CD4-positive, CD25-positive, alpha-beta regulatory T cell (primary cell): ENCODE measurements at regions not wholly inside any gene's neighbourhood (a gene's known extent, or its start where the extent isn't known, plus 50 kb on each side); places are given as distances from the start of the nearest gene placed in this dataset.

Experiments used
- ATAC-seq, 2 donors: fragments of 150-1000 bp; cut with Tn5 transposase; one replicate each; pipeline ENCODE4 v1.10.0; 2021; ENCODE audit warnings: low read depth in 2 of 2, moderate number of reproducible peaks in 2 of 2, moderate library complexity in 1 of 2
- DNase-seq, 3 donors: peaks; one replicate each; pipeline versions ENCODE4 v3.0.0 to v3.0.0-alpha.2; 2012 to 2022; ENCODE audit warnings: mixed read lengths in 1 of 3
- H3K27ac ChIP-seq: one replicate; pipeline ENCODE4 v1.7.0; 2013; ENCODE audit warnings: mild to moderate bottlenecking, low read length; ENCODE audit not compliant: insufficient read depth, poor library complexity, severe bottlenecking
- H3K27me3 ChIP-seq: one replicate; pipeline ENCODE4 v1.7.0; 2013; ENCODE audit warnings: low read length; ENCODE audit not compliant: control insufficient read depth, insufficient read depth
- H3K36me3 ChIP-seq: one replicate; pipeline ENCODE4 v1.7.0; 2013; ENCODE audit warnings: mild to moderate bottlenecking, low read length, moderate library complexity; ENCODE audit not compliant: control insufficient read depth, insufficient read depth
- H3K4me1 ChIP-seq: 2 replicates; pipeline ENCODE4 v1.7.0; 2013; ENCODE audit warnings: mild to moderate bottlenecking, low read length; ENCODE audit not compliant: insufficient read depth, control insufficient read depth, poor library complexity, severe bottlenecking
- H3K4me3 ChIP-seq: one replicate; pipeline ENCODE4 v1.7.0; 2013; ENCODE audit warnings: low read depth, mild to moderate bottlenecking, low read length, moderate library complexity
- H3K9me3 ChIP-seq, 2 experiments: 1 replicate in 1 of 2; 2 replicates in 1 of 2; pipeline ENCODE4 v1.7.0; 2013; ENCODE audit warnings: low read length in 2 of 2, mild to moderate bottlenecking in 1 of 2, moderate library complexity in 1 of 2; ENCODE audit not compliant: control insufficient read depth in 2 of 2
- H3K27ac Mint-ChIP-seq, 3 donors: one replicate each; pipeline ENCODE4 v1.8.0; 2020 to 2022; ENCODE audit warnings: mild to moderate bottlenecking in 3 of 3, mixed read lengths in 3 of 3, moderate library complexity in 2 of 3
- H3K27me3 Mint-ChIP-seq: one replicate; pipeline ENCODE4 v1.8.0; 2022; ENCODE audit warnings: mild to moderate bottlenecking, mixed read lengths
- H3K36me3 Mint-ChIP-seq: one replicate; pipeline ENCODE4 v1.8.0; 2020; ENCODE audit warnings: mixed read lengths
- H3K4me1 Mint-ChIP-seq, 4 donors: one replicate each; pipeline ENCODE4 v1.8.0; 2020 to 2022; ENCODE audit warnings: mixed read lengths in 4 of 4, mild to moderate bottlenecking in 1 of 4
- H3K4me3 Mint-ChIP-seq, 4 donors: one replicate each; pipeline ENCODE4 v1.8.0; 2020 to 2022; ENCODE audit warnings: mild to moderate bottlenecking in 4 of 4, mixed read lengths in 4 of 4, moderate library complexity in 3 of 4
- H3K9me3 Mint-ChIP-seq, 7 donors: one replicate each; pipeline ENCODE4 v1.8.0; 2020 to 2022; ENCODE audit warnings: mixed read lengths in 7 of 7, mild to moderate bottlenecking in 3 of 7, moderate library complexity in 2 of 7

DNA sequence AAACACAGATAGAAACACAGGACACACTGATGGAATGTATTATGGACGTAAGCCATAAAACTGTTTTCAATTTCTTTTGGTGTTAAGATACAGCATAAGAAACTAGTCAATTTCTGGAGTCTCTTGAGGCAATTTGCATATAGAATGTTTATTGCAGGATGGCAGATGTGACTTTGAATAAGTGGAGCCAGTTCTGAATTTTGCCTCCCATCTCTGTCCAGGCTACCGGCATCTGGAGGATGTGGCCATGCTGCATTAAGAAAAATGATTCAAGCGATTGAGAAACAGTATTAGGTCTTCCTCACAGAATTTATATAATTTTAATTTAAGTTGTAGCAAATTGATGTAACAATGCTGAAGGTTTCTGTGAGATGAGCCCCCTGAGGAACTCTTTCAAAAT lies 81.5 kb downstream of the CHST2 start:
- no peak for ATAC-seq
- Histone ChIP-seq H3K36me3 (no peaks in the 10 kb centered on the region), H3K27me3 (peaks cover 6% of the 10 kb centered on the region), H3K4me1 (no peaks in the 10 kb centered on the region), H3K4me3 (no peak overlapping the region), H3K27ac (no peak overlapping the region), H3K9me3 (no peaks in the 10 kb centered on the region)
- no peaks in the 10 kb centered on the region for H3K4me1 Mint-ChIP-seq
- DNase-seq = no peak
- peaks cover 6% of the 10 kb centered on the region for H3K27me3 Mint-ChIP-seq
- no peak overlapping the region for H3K4me3 Mint-ChIP-seq
- H3K9me3 Mint-ChIP-seq = peaks cover 0 to 4% (median 1%) of the 10 kb centered on the region in 7 donors
- no peak overlapping the region for H3K27ac Mint-ChIP-seq
- no peaks in the 10 kb centered on the region for H3K36me3 Mint-ChIP-seq

DNA sequence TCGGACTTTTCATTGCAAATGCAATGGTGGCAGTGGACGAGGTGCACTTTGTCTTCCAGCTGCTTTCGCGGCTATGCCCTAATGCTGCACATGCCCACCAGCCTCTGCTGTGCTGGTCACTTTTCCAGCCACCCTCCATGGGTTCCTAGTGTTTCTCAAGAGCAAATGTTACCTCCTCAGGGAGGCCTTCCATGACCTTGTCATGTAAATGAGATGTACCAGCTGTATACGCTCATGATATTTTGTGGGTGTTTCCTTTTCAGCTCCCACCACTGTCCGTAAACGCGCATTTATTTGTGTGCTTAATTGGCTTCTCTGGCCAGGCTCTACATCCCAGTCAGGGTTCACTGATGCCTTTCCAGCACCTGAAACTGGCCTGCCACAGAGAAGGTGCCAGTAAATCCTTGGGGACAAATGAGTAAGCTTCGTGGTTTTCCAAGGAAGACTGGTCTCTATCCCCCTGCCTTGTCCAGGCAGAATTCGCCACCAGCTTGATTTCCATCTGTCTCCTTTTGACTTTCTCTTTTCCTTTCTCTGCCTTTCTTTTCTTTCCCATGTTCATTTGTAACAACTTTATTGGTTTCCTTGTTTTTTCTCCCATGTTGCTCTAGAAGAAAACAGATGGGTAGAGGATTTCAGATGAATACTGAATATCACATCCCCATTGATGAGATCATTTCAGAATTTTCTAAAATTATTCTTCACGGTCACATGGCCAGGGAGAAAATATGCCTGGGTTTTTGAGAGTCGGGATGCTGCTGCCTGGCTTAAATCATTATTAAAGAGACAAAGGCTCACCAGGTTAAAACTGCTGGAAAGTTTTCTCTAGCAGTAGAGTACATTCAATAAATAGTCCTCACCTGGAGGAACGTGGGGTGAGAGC lies 82.5 kb downstream of the CHST2 start:
- no peak for DNase-seq
- Mint-ChIP-seq H3K27ac (no peak overlapping the region), H3K4me3 (peak overlapping the region in 1 of 4 donors; percentile 10), H3K9me3 (peaks cover 0 to 4% (median 0%) of the 10 kb centered on the region in 7 donors), H3K36me3 (no peaks in the 10 kb centered on the region), H3K4me1 (no peaks in the 10 kb centered on the region), H3K27me3 (peaks cover 6% of the 10 kb centered on the region)
- Histone ChIP-seq H3K27me3 (peaks cover 6% of the 10 kb centered on the region), H3K36me3 (no peaks in the 10 kb centered on the region), H3K27ac (no peak overlapping the region), H3K4me3 (no peak overlapping the region), H3K9me3 (no peaks in the 10 kb centered on the region), H3K4me1 (no peaks in the 10 kb centered on the region)
- ATAC-seq = no peak

DNA sequence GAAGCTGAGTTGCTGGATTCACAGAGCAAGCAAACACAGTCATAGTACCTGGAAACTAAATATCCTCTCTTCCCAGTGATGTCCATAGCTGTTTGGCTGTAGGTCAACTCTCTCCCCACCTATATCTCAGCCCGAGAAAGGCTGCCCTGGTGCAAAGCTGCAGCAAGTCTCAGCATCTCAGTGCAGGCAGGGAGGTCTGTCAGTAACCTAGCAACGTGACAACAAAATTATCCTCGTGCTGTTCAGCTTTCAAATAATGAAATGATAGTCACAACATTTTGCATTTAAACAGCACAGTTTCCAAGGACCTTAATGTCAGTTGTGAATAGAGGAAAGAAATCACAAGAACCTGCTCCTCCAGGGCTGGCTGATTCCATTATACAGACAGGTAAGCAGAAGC lies 83.6 kb downstream of the CHST2 start:
- ATAC-seq (no peak), DNase-seq (no peak)
- no peak overlapping the region for H3K4me3 Mint-ChIP-seq
- Histone ChIP-seq H3K27me3 (peaks cover 6% of the 10 kb centered on the region), H3K36me3 (no peaks in the 10 kb centered on the region), H3K4me3 (no peak overlapping the region), H3K9me3 (no peaks in the 10 kb centered on the region), H3K4me1 (no peaks in the 10 kb centered on the region), H3K27ac (no peak overlapping the region)
- H3K4me1 Mint-ChIP-seq = no peaks in the 10 kb centered on the region
- H3K27ac Mint-ChIP-seq = no peak overlapping the region
- H3K9me3 Mint-ChIP-seq = peaks cover 0 to 4% (median 0%) of the 10 kb centered on the region in 7 donors
- H3K27me3 Mint-ChIP-seq = peaks cover under 1% of the 10 kb centered on the region
- no peaks in the 10 kb centered on the region for H3K36me3 Mint-ChIP-seq

- no peaks in the 10 kb centered on the region for H3K9me3 ChIP-seq
- H3K4me3 ChIP-seq = no peak overlapping the region
- no peaks in the 10 kb centered on the region for H3K36me3 Mint-ChIP-seq
- H3K27me3 ChIP-seq = peaks cover 6% of the 10 kb centered on the region
- peaks cover 0 to under 1% (median 0%) of the 10 kb centered on the region in 4 donors for H3K4me1 Mint-ChIP-seq
- H3K4me3 Mint-ChIP-seq = no peak overlapping the region
- peaks cover 0 to 4% (median 0%) of the 10 kb centered on the region in 7 donors for H3K9me3 Mint-ChIP-seq
- H3K27me3 Mint-ChIP-seq = no peaks in the 10 kb centered on the region
- H3K36me3 ChIP-seq = no peaks in the 10 kb centered on the region
- H3K27ac Mint-ChIP-seq = no peak overlapping the region
- ATAC-seq (no peak), DNase-seq (no peak)
- H3K4me1 ChIP-seq = no peaks in the 10 kb centered on the region
- no peak overlapping the region for H3K27ac ChIP-seq
Measured at GRCh38 chr3:143203848-143204247, 84.3 kb downstream of the CHST2 start.

- Histone ChIP-seq H3K4me1 (no peaks in the 10 kb centered on the region), H3K27ac (no peak overlapping the region), H3K4me3 (no peak overlapping the region), H3K36me3 (no peaks in the 10 kb centered on the region), H3K9me3 (no peaks in the 10 kb centered on the region), H3K27me3 (peaks cover 2% of the 10 kb centered on the region)
- ATAC-seq (no peak), DNase-seq (no peak)
- Mint-ChIP-seq H3K4me3 (no peak overlapping the region), H3K36me3 (no peaks in the 10 kb centered on the region), H3K9me3 (peaks cover 0 to 4% (median 0%) of the 10 kb centered on the region in 7 donors), H3K27ac (no peak overlapping the region), H3K4me1 (peaks cover 0 to 12% (median 5%) of the 10 kb centered on the region in 4 donors), H3K27me3 (no peaks in the 10 kb centered on the region)
Measured at GRCh38 chr3:143206955-143207337, 87.4 kb downstream of the CHST2 start.

- Histone ChIP-seq H3K27me3 (no peaks in the 10 kb centered on the region), H3K4me3 (no peak overlapping the region), H3K36me3 (no peaks in the 10 kb centered on the region), H3K4me1 (no peaks in the 10 kb centered on the region), H3K27ac (no peak overlapping the region), H3K9me3 (no peaks in the 10 kb centered on the region)
- Mint-ChIP-seq H3K4me3 (no peak overlapping the region), H3K27ac (no peak overlapping the region), H3K27me3 (no peaks in the 10 kb centered on the region), H3K4me1 (peaks cover 0 to 12% (median 5%) of the 10 kb centered on the region in 4 donors), H3K36me3 (no peaks in the 10 kb centered on the region), H3K9me3 (peaks cover 0 to 4% (median 0%) of the 10 kb centered on the region in 7 donors)
- ATAC-seq (no peak), DNase-seq (no peak)
Measured at GRCh38 chr3:143207338-143207961, 87.9 kb downstream of the CHST2 start.

- Histone ChIP-seq H3K36me3 (no peaks in the 10 kb centered on the region), H3K9me3 (no peaks in the 10 kb centered on the region), H3K27me3 (no peaks in the 10 kb centered on the region), H3K4me3 (no peak overlapping the region), H3K27ac (no peak overlapping the region), H3K4me1 (no peaks in the 10 kb centered on the region)
- peak overlapping the region in 1 of 3 donors; percentile 3 for H3K27ac Mint-ChIP-seq
- no peak overlapping the region for H3K4me3 Mint-ChIP-seq
- ATAC-seq (no peak), DNase-seq (peak in 1 of 3 donors; percentile 27)
- no peaks in the 10 kb centered on the region for H3K36me3 Mint-ChIP-seq
- no peaks in the 10 kb centered on the region for H3K27me3 Mint-ChIP-seq
- peaks cover 0 to 4% (median 0%) of the 10 kb centered on the region in 7 donors for H3K9me3 Mint-ChIP-seq
- H3K4me1 Mint-ChIP-seq = peaks cover 0 to 12% (median 5%) of the 10 kb centered on the region in 4 donors
Measured at GRCh38 chr3:143208976-143209714, 89.6 kb downstream of the CHST2 start.
